PC-9 (cell line): ENCODE measurements at regions not wholly inside any gene's neighbourhood (a gene's known extent, or its start where the extent isn't known, plus 50 kb on each side); places are given as distances from the start of the nearest gene placed in this dataset.

Experiments
- BruUV-seq: library from RNA; stranded (reverse); fragments of 400-500 nt; replicated peaks from 2 replicates; lab custom pipeline; 2021; lab: Mats Ljungman, UMichigan
- CTCF ChIA-PET: fragments of 300-600 bp; sonication (Branson Sonifier 250); formaldehyde crosslinking; loops from one replicate; lab custom pipeline; 2022; ENCODE audit warnings: antibody characterized with exemption; lab: Charles Lee
- POLR2A ChIA-PET: fragments of 300-600 bp; sonication (Branson Sonifier 250); formaldehyde crosslinking; loops from one replicate; lab custom pipeline; 2022; ENCODE audit warnings: antibody characterized with exemption; ENCODE audit not compliant: unreplicated experiment; lab: Charles Lee
- DNase-seq, 2 experiments: peaks; one replicate each; pipeline versions ENCODE4 v3.0.0 to v3.0.0-alpha.2; 2015 to 2022; ENCODE audit warnings: mixed read lengths in 1 of 2
- H2AFZ ChIP-seq: fragments of 200-600 bp; sonication (generic); 2 replicates; pipeline ENCODE4 v1.8.1; 2017; ENCODE audit warnings: antibody characterized with exemption
- H3F3A ChIP-seq: fragments of 200-600 bp; sonication (generic); 2 replicates; pipeline ENCODE4 v1.8.1; 2017; ENCODE audit warnings: antibody characterized with exemption, mild to moderate bottlenecking, low read depth; ENCODE audit not compliant: insufficient read depth
- H3K27ac ChIP-seq: fragments of 200-600 bp; sonication (generic); 2 replicates; pipeline ENCODE4 v1.6.1; 2016; ENCODE audit warnings: mixed run types
- H3K27me3 ChIP-seq: fragments of 200-600 bp; sonication (generic); 2 replicates; pipeline ENCODE4 v1.6.1; 2016; ENCODE audit warnings: low read depth, mixed run types; ENCODE audit not compliant: insufficient read depth
- H3K36me3 ChIP-seq: fragments of 200-600 bp; sonication (generic); 2 replicates; pipeline ENCODE4 v1.6.1; 2016; ENCODE audit warnings: low read depth, mixed run types
- H3K4me1 ChIP-seq: fragments of 200-600 bp; sonication (generic); replicated peaks from 2 replicates; pipeline ENCODE4 v1.6.1; 2016; ENCODE audit warnings: mixed run types; ENCODE audit not compliant: insufficient read depth
- H3K4me2 ChIP-seq: fragments of 200-600 bp; sonication (generic); 2 replicates; pipeline ENCODE4 v1.6.1; 2017; ENCODE audit warnings: mixed run types
- H3K4me3 ChIP-seq: fragments of 200-600 bp; sonication (generic); 2 replicates; pipeline ENCODE4 v1.6.1; 2016; ENCODE audit warnings: mixed run types
- H3K79me2 ChIP-seq: fragments of 200-600 bp; sonication (generic); 2 replicates; pipeline ENCODE4 v1.6.1; 2017; ENCODE audit warnings: low read depth, mixed run types
- H3K9me2 ChIP-seq: fragments of 200-600 bp; sonication (generic); 2 replicates; pipeline ENCODE4 v1.8.1; 2017; ENCODE audit warnings: mild to moderate bottlenecking; ENCODE audit not compliant: insufficient read depth
- H3K9me3 ChIP-seq: fragments of 200-600 bp; sonication (generic); 2 replicates; pipeline ENCODE4 v1.8.1; 2016; ENCODE audit warnings: low read depth; ENCODE audit not compliant: insufficient read depth
- H4K20me1 ChIP-seq: fragments of 200-600 bp; sonication (generic); 2 replicates; pipeline ENCODE4 v1.8.1; 2017; ENCODE audit not compliant: insufficient read depth
- CTCF ChIP-seq: fragments of 200-600 bp; sonication (generic); conservative IDR thresholded peaks from 2 replicates; pipeline ENCODE4 v1.6.1; 2017; ENCODE audit warnings: mixed run types, antibody characterized with exemption, mild to moderate bottlenecking, moderate library complexity
- EZH2 ChIP-seq: fragments of 200-600 bp; sonication (generic); IDR thresholded peaks from 2 replicates; pipeline ENCODE4 v1.8.0; 2017; ENCODE audit warnings: antibody characterized with exemption, low read depth
- intact Hi-C: fragments of 100-400 bp; cut with micrococcal nuclease; formaldehyde crosslinking; loops from one replicate; pipeline ENCODE4 v1.10.0; 2022; ENCODE audit not compliant: unreplicated experiment

GRCh38 chr9:136607334-136607919 lies 55.3 kb upstream of the EGFL7 start:
- Histone ChIP-seq H3K4me2 (no peak overlapping the region), H3F3A (no peaks in the 10 kb centered on the region), H3K4me3 (no peak overlapping the region), H2AFZ (no peak overlapping the region), H3K9me3 (no peaks in the 10 kb centered on the region), H4K20me1 (no peaks in the 10 kb centered on the region), H3K36me3 (no peaks in the 10 kb centered on the region), H3K9me2 (no peaks in the 10 kb centered on the region), H3K79me2 (no peaks in the 10 kb centered on the region), H3K27me3 (peaks cover 12% of the 10 kb centered on the region), H3K4me1 (no peaks in the 10 kb centered on the region), H3K27ac (no peak overlapping the region)
- CTCF ChIA-PET, result interaction anchor here (0.6 kb wide), 1 partner anchor 10 kb away, joined by 3 read pairs; no protein-coding TSS in a partner anchor
- BruUV-seq, result no TSS peak
- intact Hi-C loops, result no loop called here
- POLR2A ChIA-PET, result no interaction called here
- no peak for DNase-seq
- TF ChIP-seq EZH2 (no peak), CTCF (no peak)

GRCh38 chr9:136606687-136607333 lies 55.9 kb upstream of the EGFL7 start:
- Histone ChIP-seq H3K36me3 (no peaks in the 10 kb centered on the region), H3F3A (no peaks in the 10 kb centered on the region), H3K4me3 (no peak overlapping the region), H3K4me2 (no peak overlapping the region), H3K79me2 (no peaks in the 10 kb centered on the region), H3K4me1 (no peaks in the 10 kb centered on the region), H3K27ac (no peak overlapping the region), H3K27me3 (peaks cover 16% of the 10 kb centered on the region), H3K9me2 (no peaks in the 10 kb centered on the region), H4K20me1 (no peaks in the 10 kb centered on the region), H2AFZ (no peak overlapping the region), H3K9me3 (no peaks in the 10 kb centered on the region)
- ChIA-PET POLR2A (no interaction called here), CTCF (no interaction called here)
- no TSS peak for BruUV-seq
- DNase-seq, result no peak
- TF ChIP-seq EZH2 (no peak), CTCF (no peak)
- intact Hi-C loops, result no loop called here

- peaks cover 16% of the 10 kb centered on the region for H3K27me3 ChIP-seq
- H3K36me3 ChIP-seq, result no peaks in the 10 kb centered on the region
- no peaks in the 10 kb centered on the region for H3K9me2 ChIP-seq
- no peak overlapping the region for H3K27ac ChIP-seq
- no peak overlapping the region for H2AFZ ChIP-seq
- no peaks in the 10 kb centered on the region for H4K20me1 ChIP-seq
- no peak for DNase-seq
- intact Hi-C loops, result no loop called here
- POLR2A ChIA-PET, result no interaction called here
- H3K9me3 ChIP-seq, result no peaks in the 10 kb centered on the region
- CTCF ChIA-PET, result no interaction called here
- no peak overlapping the region for H3K4me3 ChIP-seq
- no peaks in the 10 kb centered on the region for H3K79me2 ChIP-seq
- no peaks in the 10 kb centered on the region for H3F3A ChIP-seq
- H3K4me1 ChIP-seq, result no peaks in the 10 kb centered on the region
- no TSS peak for BruUV-seq
- no peak overlapping the region for H3K4me2 ChIP-seq
- TF ChIP-seq CTCF (no peak), EZH2 (no peak)
These were observed 56.6 kb upstream of the EGFL7 start for GRCh38 chr9:136605988-136606660.
